Panc1 (cell line): ENCODE measurements at regions not wholly inside any gene's neighbourhood (a gene's known extent, or its start where the extent isn't known, plus 50 kb on each side); places are given as distances from the start of the nearest gene placed in this dataset.
"Not testable (repeated sequence)": the region's sequence is repeated elsewhere in the genome, so short reads cannot be mapped to it uniquely, and the experiment has no call there.

Experiments
- ATAC-seq: fragments of 200-7000 bp; cut with Tn5 transposase; 2 replicates; pipeline ENCODE4 v1.9.1; 2020; ENCODE audit warnings: mild to moderate bottlenecking, moderate library complexity
- BruUV-seq: library from RNA; stranded (reverse); fragments of 400-500 nt; replicated peaks from 2 replicates; lab custom pipeline; 2021; lab: Mats Ljungman, UMichigan
- CTCF ChIA-PET: fragments of 300-600 bp; sonication (Branson Sonifier 250); formaldehyde crosslinking; loops from one replicate; lab custom pipeline; 2022; ENCODE audit warnings: antibody characterized with exemption; lab: Charles Lee
- POLR2A ChIA-PET: fragments of 300-600 bp; sonication (Branson Sonifier 250); formaldehyde crosslinking; loops from one replicate; lab custom pipeline; 2022; ENCODE audit warnings: antibody characterized with exemption; lab: Charles Lee
- DNase-seq: peaks from one replicate; pipeline ENCODE4 v3.0.0-alpha.2; 2010; ENCODE audit warnings: low read depth, low spot score
- H3K27ac ChIP-seq: 2 replicates; pipeline ENCODE4 v1.5.1; 2011; ENCODE audit warnings: mild to moderate bottlenecking, low read length, inconsistent platforms
- H3K27me3 ChIP-seq: fragments of 200-500 bp; sonication (Bioruptor generic); 2 replicates; pipeline ENCODE4 v1.6.0; 2014; ENCODE audit warnings: low read length, inconsistent platforms; ENCODE audit not compliant: control insufficient read depth, insufficient read depth
- H3K36me3 ChIP-seq: fragments of 200-500 bp; sonication (Bioruptor generic); 2 replicates; pipeline ENCODE4 v1.5.1; 2014; ENCODE audit warnings: inconsistent platforms, mild to moderate bottlenecking, low read length, moderate library complexity; ENCODE audit not compliant: control insufficient read depth, insufficient read depth
- H3K4me1 ChIP-seq: 2 replicates; pipeline ENCODE4 v1.5.1; 2011; ENCODE audit warnings: inconsistent platforms, mild to moderate bottlenecking, low read length, moderate library complexity; ENCODE audit not compliant: control insufficient read depth, insufficient read depth
- H3K4me3 ChIP-seq, 2 experiments: 2 replicates each; pipeline ENCODE4 v1.5.1; 2011 to 2012; ENCODE audit warnings: low read depth in 2 of 2, low read length in 2 of 2, mild to moderate bottlenecking in 2 of 2, inconsistent platforms in 1 of 2, moderate library complexity in 1 of 2
- H3K9me3 ChIP-seq: fragments of 200-500 bp; sonication (Bioruptor generic); 2 replicates; pipeline ENCODE4 v1.5.1; 2014; ENCODE audit warnings: low read depth, mild to moderate bottlenecking, inconsistent platforms, low read length, moderate library complexity; ENCODE audit not compliant: control insufficient read depth, insufficient read depth
- POLR2AphosphoS5 ChIP-seq: IDR thresholded peaks from 2 replicates; pipeline ENCODE4 v1.6.1; 2012; ENCODE audit warnings: mild to moderate bottlenecking, low read depth, low read length, moderate library complexity
- SIN3A ChIP-seq: IDR thresholded peaks from 2 replicates; pipeline ENCODE4 v1.6.1; 2012; ENCODE audit warnings: low read depth, mild to moderate bottlenecking, low read length, moderate library complexity, borderline replicate concordance; ENCODE audit not compliant: insufficient read depth
- TCF7L2 ChIP-seq: IDR thresholded peaks from 2 replicates; pipeline ENCODE4 v1.6.1; 2011; ENCODE audit warnings: mild to moderate bottlenecking, low read depth, low read length, inconsistent platforms
- in situ Hi-C: cut with HindIII; loops from 2 replicates; pipeline ENCODE4 v1.10.0; 2016; ENCODE audit warnings: low sequenced_read_pairs, low pct_unique_long_range_greater_than_20kb
- intact Hi-C: fragments of 100-400 bp; cut with micrococcal nuclease; formaldehyde crosslinking; loops from one replicate; pipeline ENCODE4 v1.10.0; 2022; ENCODE audit not compliant: unreplicated experiment
- TF ChIP-seq, protein P1 (sequence below), 2 experiments: IDR thresholded peaks; 2 replicates each; pipeline ENCODE4 v1.6.1; 2011 to 2012; ENCODE audit warnings: low read depth in 2 of 2, control low read depth in 1 of 2, low read length in 1 of 2, mild to moderate bottlenecking in 1 of 2, moderate library complexity in 1 of 2; ENCODE audit not compliant: insufficient read depth in 1 of 2
- TF ChIP-seq, protein P2 (sequence below): fragments of 450-650 bp; IDR thresholded peaks from 2 replicates; pipeline ENCODE4 v1.5.1; 2017; ENCODE audit warnings: mild to moderate bottlenecking

DNA sequence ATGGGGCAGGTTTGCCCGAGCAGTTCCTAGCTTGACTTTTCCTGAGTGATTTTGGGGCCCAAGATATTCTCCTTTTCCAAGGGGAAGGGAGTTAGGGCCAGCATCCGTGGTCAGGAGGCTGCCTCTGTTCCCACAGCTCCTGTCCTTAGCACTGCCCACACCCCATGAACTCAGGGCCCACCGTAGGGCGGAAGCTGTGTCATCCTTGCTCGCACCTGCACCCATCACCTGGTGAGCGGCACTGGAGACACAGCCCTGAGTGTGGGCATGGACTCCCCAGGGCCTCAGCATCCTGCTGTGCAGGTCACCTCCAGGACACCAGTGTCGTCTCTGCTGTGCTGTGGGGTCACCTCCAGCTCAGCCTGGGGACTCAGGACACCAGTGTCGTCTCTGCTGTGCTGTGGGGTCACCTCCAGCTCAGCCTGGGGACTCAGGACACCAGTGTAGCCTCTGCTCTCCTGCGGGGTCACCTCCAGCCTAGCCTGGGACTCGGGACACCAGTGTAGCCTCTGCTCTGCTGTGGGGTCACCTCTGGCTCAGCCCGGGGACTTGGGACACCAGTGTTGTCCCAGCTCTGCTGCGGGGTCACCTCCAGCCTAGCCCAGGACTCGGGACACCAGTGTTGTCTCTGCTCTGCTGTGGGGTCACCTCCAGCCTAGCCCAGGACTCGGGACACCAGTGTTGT lies 322.9 kb downstream of the ADGRD1 start:
- ChIA-PET CTCF (interaction anchor here (0.6 kb wide), 1 partner anchor 48 kb away, joined by 3 read pairs; no protein-coding TSS in a partner anchor), POLR2A (no interaction called here)
- Histone ChIP-seq H3K9me3 (no peaks in the 10 kb centered on the region), H3K4me1 (no peaks in the 10 kb centered on the region), H3K4me3 (no peak overlapping the region), H3K27ac (no peak overlapping the region), H3K27me3 (peaks cover 4% of the 10 kb centered on the region), H3K36me3 (no peaks in the 10 kb centered on the region)
- no TSS peak for BruUV-seq
- no peak for DNase-seq
- TF ChIP-seq, protein P1, sequence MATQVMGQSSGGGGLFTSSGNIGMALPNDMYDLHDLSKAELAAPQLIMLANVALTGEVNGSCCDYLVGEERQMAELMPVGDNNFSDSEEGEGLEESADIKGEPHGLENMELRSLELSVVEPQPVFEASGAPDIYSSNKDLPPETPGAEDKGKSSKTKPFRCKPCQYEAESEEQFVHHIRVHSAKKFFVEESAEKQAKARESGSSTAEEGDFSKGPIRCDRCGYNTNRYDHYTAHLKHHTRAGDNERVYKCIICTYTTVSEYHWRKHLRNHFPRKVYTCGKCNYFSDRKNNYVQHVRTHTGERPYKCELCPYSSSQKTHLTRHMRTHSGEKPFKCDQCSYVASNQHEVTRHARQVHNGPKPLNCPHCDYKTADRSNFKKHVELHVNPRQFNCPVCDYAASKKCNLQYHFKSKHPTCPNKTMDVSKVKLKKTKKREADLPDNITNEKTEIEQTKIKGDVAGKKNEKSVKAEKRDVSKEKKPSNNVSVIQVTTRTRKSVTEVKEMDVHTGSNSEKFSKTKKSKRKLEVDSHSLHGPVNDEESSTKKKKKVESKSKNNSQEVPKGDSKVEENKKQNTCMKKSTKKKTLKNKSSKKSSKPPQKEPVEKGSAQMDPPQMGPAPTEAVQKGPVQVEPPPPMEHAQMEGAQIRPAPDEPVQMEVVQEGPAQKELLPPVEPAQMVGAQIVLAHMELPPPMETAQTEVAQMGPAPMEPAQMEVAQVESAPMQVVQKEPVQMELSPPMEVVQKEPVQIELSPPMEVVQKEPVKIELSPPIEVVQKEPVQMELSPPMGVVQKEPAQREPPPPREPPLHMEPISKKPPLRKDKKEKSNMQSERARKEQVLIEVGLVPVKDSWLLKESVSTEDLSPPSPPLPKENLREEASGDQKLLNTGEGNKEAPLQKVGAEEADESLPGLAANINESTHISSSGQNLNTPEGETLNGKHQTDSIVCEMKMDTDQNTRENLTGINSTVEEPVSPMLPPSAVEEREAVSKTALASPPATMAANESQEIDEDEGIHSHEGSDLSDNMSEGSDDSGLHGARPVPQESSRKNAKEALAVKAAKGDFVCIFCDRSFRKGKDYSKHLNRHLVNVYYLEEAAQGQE (IDR thresholded peaks at IDR 0.05; ENCODE audit: insufficient read depth in 1 of 2, low read depth in 2 of 2, low read length in 1 of 2): no peak
- TF ChIP-seq POLR2AphosphoS5 (no peak), SIN3A (no peak), TCF7L2 (no peak)
- TF ChIP-seq, protein P2, sequence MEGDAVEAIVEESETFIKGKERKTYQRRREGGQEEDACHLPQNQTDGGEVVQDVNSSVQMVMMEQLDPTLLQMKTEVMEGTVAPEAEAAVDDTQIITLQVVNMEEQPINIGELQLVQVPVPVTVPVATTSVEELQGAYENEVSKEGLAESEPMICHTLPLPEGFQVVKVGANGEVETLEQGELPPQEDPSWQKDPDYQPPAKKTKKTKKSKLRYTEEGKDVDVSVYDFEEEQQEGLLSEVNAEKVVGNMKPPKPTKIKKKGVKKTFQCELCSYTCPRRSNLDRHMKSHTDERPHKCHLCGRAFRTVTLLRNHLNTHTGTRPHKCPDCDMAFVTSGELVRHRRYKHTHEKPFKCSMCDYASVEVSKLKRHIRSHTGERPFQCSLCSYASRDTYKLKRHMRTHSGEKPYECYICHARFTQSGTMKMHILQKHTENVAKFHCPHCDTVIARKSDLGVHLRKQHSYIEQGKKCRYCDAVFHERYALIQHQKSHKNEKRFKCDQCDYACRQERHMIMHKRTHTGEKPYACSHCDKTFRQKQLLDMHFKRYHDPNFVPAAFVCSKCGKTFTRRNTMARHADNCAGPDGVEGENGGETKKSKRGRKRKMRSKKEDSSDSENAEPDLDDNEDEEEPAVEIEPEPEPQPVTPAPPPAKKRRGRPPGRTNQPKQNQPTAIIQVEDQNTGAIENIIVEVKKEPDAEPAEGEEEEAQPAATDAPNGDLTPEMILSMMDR: no peak
- intact Hi-C loops: no loop called here
- in situ Hi-C loops: no loop called here
- ATAC-seq: no peak

DNA sequence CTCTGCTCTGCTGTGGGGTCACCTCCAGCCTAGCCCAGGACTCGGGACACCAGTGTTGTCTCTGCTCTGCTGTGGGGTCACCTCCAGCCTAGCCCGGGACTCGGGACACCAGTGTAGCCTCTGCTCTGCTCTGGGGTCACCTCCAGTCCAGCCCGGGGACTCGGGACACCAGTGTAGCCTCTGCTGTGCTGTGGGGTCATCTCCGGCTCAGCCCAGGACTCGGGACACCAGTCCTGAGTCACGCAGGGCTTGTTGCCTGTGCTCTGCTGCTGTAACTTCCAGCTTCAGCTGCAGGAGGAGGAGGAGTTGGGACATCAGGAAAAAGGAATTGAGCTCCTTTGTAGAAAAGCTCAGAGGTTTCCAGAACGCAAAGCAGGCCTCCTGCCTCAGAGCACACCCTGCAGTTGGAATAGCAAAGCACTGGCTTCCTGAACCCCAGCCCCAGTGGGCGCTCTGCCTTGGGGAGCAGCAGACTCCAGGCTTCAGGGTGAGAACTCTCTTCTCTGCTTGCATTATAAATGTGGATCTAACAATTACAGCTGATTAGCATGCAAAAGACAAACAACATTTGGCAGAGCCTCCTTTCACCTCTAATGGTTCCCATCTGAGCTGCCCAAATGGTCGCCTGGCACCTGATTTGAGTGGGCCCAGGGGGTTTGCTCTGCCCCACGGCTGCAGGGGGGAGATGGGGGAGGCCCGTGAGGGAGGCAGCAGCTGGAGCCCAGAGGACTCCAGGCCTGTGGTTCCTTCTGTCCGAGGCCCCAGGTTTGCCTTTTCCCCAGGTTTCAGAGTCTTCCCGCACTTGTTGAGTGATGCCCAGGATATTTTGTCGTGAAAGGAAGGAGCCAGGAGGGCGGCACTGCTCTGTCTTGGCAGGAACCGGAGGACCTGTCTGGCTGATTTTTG lies 323.7 kb downstream of the ADGRD1 start:
- DNase-seq, intact Hi-C loops, CTCF ChIA-PET, in situ Hi-C loops, H3K4me3 ChIP-seq, H3K9me3 ChIP-seq, POLR2A ChIA-PET, BruUV-seq, H3K36me3 ChIP-seq, ATAC-seq, H3K4me1 ChIP-seq, H3K27me3 ChIP-seq, H3K27ac ChIP-seq: not testable (repeated sequence)

DNA sequence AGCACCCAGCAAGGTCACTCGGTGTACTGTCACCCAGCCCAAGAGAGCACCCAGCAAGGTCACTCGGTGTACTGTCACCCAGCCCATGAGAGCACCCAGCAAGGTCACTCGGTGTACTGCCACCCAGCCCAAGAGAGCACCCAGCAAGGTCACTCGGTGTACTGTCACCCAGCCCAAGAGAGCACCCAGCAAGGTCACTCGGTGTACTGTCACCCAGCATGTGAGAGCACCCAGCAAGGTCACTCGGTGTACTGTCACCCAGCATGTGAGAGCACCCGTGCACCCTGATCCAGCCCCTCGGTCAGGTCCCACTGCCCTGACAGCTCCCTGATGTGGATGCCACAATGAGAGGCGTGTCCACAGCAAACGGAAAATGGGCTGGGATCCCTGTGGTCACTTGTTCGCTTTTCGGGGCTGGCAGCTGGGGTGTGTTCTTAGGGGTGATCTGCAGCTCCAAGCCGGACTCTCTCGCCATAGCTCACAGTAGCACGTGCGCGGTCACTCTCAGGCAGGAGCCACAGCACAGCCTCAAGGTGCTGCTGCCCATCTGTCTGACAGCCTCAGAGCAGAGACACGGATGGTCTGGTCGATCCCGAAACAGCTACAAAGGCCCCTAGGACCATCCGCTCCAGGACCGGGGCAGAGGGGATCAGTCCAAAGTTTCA lies 324.9 kb downstream of the ADGRD1 start:
- H3K27me3 ChIP-seq, CTCF ChIA-PET, BruUV-seq, POLR2A ChIA-PET, H3K4me1 ChIP-seq, H3K4me3 ChIP-seq, H3K27ac ChIP-seq, ATAC-seq, H3K9me3 ChIP-seq, H3K36me3 ChIP-seq, in situ Hi-C loops, intact Hi-C loops, DNase-seq: not testable (repeated sequence)
